ENCODE measurements at regions not wholly inside any gene's neighbourhood (a gene's known extent, or its start where the extent isn't known, plus 50 kb on each side); places are given as distances from the start of the nearest gene placed in this dataset.

GRCh38 chr18:70500748-70501147, 211.9 kb downstream of the SOCS6 start:
- TF ChIP-seq CTCF (IDR thresholded peaks at IDR 0.05; ENCODE audit: low read depth, low read length): no peak
- TF ChIP-seq POLR2A (IDR thresholded peaks at IDR 0.05; ENCODE audit: extremely low read depth, insufficient read length): no peak
- TF ChIP-seq MYC (IDR thresholded peaks at IDR 0.05; ENCODE audit: low read depth, low read length): no peak

Data from NB4 (cell line).